ENCODE measurements at regions not wholly inside any gene's neighbourhood (a gene's known extent, or its start where the extent isn't known, plus 50 kb on each side); places are given as distances from the start of the nearest gene placed in this dataset.

DNA sequence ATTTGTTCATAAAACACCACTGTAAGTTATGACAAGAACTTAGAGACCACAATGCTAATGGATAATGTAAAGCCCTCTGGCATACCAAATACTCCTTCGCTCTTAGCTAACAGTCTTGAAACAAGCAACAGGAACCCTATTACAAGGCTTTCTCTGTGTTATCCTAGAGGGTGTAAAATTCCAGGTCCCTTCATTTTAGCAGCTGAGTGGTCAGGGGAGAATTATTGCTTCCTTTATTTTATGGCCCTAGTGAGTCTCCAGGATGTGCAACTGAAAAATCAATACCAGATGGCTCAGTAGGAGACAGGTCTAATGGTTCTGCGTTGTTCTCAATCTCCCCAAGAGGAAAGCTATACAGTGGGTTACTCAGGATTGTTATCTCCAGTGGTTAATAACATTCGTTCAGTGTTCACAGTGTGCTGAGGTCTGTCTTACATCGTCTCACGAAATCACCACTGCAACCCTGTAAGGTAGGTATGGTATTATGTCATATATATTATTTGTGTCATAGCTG lies 172.7 kb upstream of the CNOT2 start:
- Histone ChIP-seq H3K9me3 (replicated peaks in 1 of 3) (no peaks in the 10 kb centered on the region), H3K27me3 (no peaks in the 10 kb centered on the region), H3K36me3 (replicated peaks in 1 of 2) (no peaks in the 10 kb centered on the region), H3K4me3 (no peak overlapping the region), H3K4me1 (replicated peaks in 1 of 2) (no peaks in the 10 kb centered on the region), H3K27ac (no peak overlapping the region)
- DNase-seq, result no peak
- 73 to 84% (median 76%) methylated on average over 5 of the region's 5 CpGs for WGBS, 4 donors
- TF ChIP-seq POLR2A (IDR thresholded peaks at IDR 0.05), result no peak
- TF ChIP-seq, protein P1, sequence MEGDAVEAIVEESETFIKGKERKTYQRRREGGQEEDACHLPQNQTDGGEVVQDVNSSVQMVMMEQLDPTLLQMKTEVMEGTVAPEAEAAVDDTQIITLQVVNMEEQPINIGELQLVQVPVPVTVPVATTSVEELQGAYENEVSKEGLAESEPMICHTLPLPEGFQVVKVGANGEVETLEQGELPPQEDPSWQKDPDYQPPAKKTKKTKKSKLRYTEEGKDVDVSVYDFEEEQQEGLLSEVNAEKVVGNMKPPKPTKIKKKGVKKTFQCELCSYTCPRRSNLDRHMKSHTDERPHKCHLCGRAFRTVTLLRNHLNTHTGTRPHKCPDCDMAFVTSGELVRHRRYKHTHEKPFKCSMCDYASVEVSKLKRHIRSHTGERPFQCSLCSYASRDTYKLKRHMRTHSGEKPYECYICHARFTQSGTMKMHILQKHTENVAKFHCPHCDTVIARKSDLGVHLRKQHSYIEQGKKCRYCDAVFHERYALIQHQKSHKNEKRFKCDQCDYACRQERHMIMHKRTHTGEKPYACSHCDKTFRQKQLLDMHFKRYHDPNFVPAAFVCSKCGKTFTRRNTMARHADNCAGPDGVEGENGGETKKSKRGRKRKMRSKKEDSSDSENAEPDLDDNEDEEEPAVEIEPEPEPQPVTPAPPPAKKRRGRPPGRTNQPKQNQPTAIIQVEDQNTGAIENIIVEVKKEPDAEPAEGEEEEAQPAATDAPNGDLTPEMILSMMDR (IDR thresholded peaks at IDR 0.05), result no peak
- intact Hi-C loops (cut with DNase I), result no loop called here

DNA sequence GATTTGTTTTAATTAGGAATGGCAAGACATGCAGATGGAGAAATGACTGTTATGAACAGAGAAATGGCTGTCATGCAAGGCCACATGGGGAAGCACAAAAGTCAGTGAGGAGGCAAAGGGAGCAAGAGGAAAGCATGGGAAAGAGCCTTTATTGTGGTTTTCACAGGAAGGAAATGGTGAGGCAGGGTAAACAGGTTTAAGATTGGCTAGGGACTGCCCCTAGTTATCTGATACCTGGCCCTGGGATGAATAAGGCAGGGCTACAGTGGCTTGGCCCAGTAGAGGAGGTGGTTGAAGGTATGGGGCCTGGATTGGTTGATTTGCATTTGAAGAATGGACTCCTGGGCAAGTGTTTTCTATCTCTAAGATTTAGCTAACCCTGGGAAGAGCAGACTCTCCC lies 168.7 kb upstream of the CNOT2 start:
- intact Hi-C loops (cut with DNase I), result no loop called here
- H3K36me3 ChIP-seq (replicated peaks in 1 of 2), result no peaks in the 10 kb centered on the region
- TF ChIP-seq, protein P1 (IDR thresholded peaks at IDR 0.05), result no peak
- TF ChIP-seq POLR2A (IDR thresholded peaks at IDR 0.05), result no peak
- no peak overlapping the region for H3K27ac ChIP-seq
- no peak for DNase-seq
- H3K27me3 ChIP-seq, result no peaks in the 10 kb centered on the region
- no peaks in the 10 kb centered on the region for H3K4me1 ChIP-seq (replicated peaks in 1 of 2)
- no peaks in the 10 kb centered on the region for H3K9me3 ChIP-seq (replicated peaks in 1 of 3)
- H3K4me3 ChIP-seq, result no peak overlapping the region

DNA sequence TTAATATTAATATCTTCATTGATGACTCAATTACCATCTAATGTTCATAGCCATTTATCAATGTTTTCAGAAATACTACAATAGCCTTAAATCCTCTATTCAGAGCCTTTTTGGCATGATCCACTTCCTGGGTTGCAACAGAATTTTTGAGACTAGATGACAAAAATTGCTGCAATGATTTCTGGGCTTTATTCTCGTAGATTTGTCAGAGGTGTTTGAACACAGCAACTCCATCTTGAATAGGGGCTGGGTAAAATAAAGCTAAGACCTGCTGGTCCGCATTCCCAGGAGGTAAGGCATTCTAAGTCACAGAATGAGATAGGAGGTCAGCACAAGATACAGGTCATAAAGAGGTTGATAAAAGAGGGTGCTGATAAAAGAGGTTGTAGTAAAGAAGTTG lies 165.8 kb upstream of the CNOT2 start:
- Histone ChIP-seq H3K27me3 (no peaks in the 10 kb centered on the region), H3K4me1 (replicated peaks in 1 of 2) (no peaks in the 10 kb centered on the region), H3K9me3 (replicated peaks in 1 of 3) (no peaks in the 10 kb centered on the region), H3K36me3 (replicated peaks in 1 of 2) (no peaks in the 10 kb centered on the region), H3K27ac (no peak overlapping the region), H3K4me3 (no peak overlapping the region)
- 71 to 91% (median 88%) methylated on average over 2 of the region's 2 CpGs for WGBS, 4 donors
- no peak for DNase-seq
- intact Hi-C loops (cut with DNase I), result no loop called here
- no peak for TF ChIP-seq POLR2A (IDR thresholded peaks at IDR 0.05)
- TF ChIP-seq, protein P1 (IDR thresholded peaks at IDR 0.05), result no peak

DNA sequence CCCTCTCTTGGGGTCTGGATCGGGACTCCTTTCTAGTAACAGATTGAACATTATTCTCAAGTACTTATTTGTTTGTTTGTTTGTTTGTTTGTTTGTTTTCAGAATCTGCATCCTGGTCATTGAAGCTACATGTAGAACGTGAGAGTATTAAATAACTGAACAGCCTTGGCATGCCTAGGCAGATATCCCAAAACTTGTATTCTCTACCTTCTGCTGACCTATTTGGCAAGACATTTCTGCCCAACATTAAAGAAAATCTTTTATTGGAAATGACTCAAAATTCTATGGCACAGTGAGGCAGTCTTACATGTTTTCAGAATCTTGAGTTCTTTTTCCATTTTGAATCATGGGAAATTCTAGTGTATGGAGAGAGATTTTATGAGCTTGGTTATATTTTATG lies 165.1 kb upstream of the CNOT2 start:
- Histone ChIP-seq H3K4me1 (replicated peaks in 1 of 2) (no peaks in the 10 kb centered on the region), H3K36me3 (replicated peaks in 1 of 2) (no peaks in the 10 kb centered on the region), H3K4me3 (no peak overlapping the region), H3K9me3 (replicated peaks in 1 of 3) (no peaks in the 10 kb centered on the region), H3K27ac (no peak overlapping the region), H3K27me3 (no peaks in the 10 kb centered on the region)
- TF ChIP-seq, protein P1 (IDR thresholded peaks at IDR 0.05), result no peak
- no peak for TF ChIP-seq POLR2A (IDR thresholded peaks at IDR 0.05)
- 71 to 87% (median 84%) methylated on average over 2 of the region's 2 CpGs for WGBS, 4 donors
- intact Hi-C loops (cut with DNase I), result no loop called here
- DNase-seq, result no peak

Measured in adrenal gland (tissue), 9 donors.